ENCODE measurements at regions not wholly inside any gene's neighbourhood (a gene's known extent, or its start where the extent isn't known, plus 50 kb on each side); places are given as distances from the start of the nearest gene placed in this dataset.

GRCh38 chr6:1066449-1067090 is 245.3 kb upstream of the FOXQ1 start:
- H3K4me3 ChIP-seq = no peak overlapping the region
- ATAC-seq = no peak
- H3K9me3 ChIP-seq = no peaks in the 10 kb centered on the region
- no peaks in the 10 kb centered on the region for H3K27me3 ChIP-seq
- 77% methylated on average over 9 of the region's 11 CpGs for WGBS (ENCODE audit: insufficient coverage, low coverage, low lambda C conversion rate, missing lambda C conversion rate)
- intact Hi-C loops (cut with DNase I) = no loop called here
- DNase-seq = no peak
- no peak for TF ChIP-seq CTCF (IDR thresholded peaks at IDR 0.05)
- TF ChIP-seq POLR2A (IDR thresholded peaks at IDR 0.05) = no peak
- H3K4me1 ChIP-seq = no peaks in the 10 kb centered on the region
- H3K27ac ChIP-seq = no peak overlapping the region
- no peaks in the 10 kb centered on the region for H3K36me3 ChIP-seq

GRCh38 chr6:1065986-1066385 is 245.9 kb upstream of the FOXQ1 start:
- intact Hi-C loops (cut with DNase I) = no loop called here
- H3K27ac ChIP-seq = no peak overlapping the region
- no peak for DNase-seq
- no peak overlapping the region for H3K4me3 ChIP-seq
- ATAC-seq = no peak
- H3K36me3 ChIP-seq = no peaks in the 10 kb centered on the region
- no peaks in the 10 kb centered on the region for H3K9me3 ChIP-seq
- WGBS (ENCODE audit: insufficient coverage, low coverage, low lambda C conversion rate, missing lambda C conversion rate) = 72% methylated on average over 8 of the region's 8 CpGs
- H3K4me1 ChIP-seq = no peaks in the 10 kb centered on the region
- no peak for TF ChIP-seq POLR2A (IDR thresholded peaks at IDR 0.05)
- no peak for TF ChIP-seq CTCF (IDR thresholded peaks at IDR 0.05)
- H3K27me3 ChIP-seq = no peaks in the 10 kb centered on the region

GRCh38 chr6:1063671-1064355 is 248.1 kb upstream of the FOXQ1 start:
- TF ChIP-seq POLR2A (IDR thresholded peaks at IDR 0.05) (no peak), CTCF (IDR thresholded peaks at IDR 0.05) (no peak)
- intact Hi-C loops (cut with DNase I) = no loop called here
- DNase-seq = no peak

GRCh38 chr6:1062786-1063545 is 248.9 kb upstream of the FOXQ1 start:
- intact Hi-C loops (cut with DNase I) = no loop called here
- peak in 1 of 4 donors; percentile 53 for ATAC-seq
- TF ChIP-seq POLR2A (IDR thresholded peaks at IDR 0.05) (no peak), CTCF (IDR thresholded peaks at IDR 0.05) (no peak)
- no peak for DNase-seq
- H3K4me3 ChIP-seq = no peak overlapping the region
- WGBS (ENCODE audit: insufficient coverage, low coverage, low lambda C conversion rate, missing lambda C conversion rate) = 63% methylated on average over 5 of the region's 8 CpGs
- no peaks in the 10 kb centered on the region for H3K36me3 ChIP-seq
- no peak overlapping the region for H3K27ac ChIP-seq
- no peaks in the 10 kb centered on the region for H3K27me3 ChIP-seq
- H3K4me1 ChIP-seq = no peaks in the 10 kb centered on the region
- H3K9me3 ChIP-seq = no peaks in the 10 kb centered on the region

More at GRCh38 chr6:1063671-1064355, 248.1 kb upstream of the FOXQ1 start:
- WGBS (ENCODE audit: insufficient coverage, low coverage, low lambda C conversion rate, missing lambda C conversion rate) = 64% methylated on average over 12 of the region's 13 CpGs
- no peak overlapping the region for H3K4me3 ChIP-seq
- H3K27me3 ChIP-seq = no peaks in the 10 kb centered on the region
- no peaks in the 10 kb centered on the region for H3K36me3 ChIP-seq
- H3K9me3 ChIP-seq = no peaks in the 10 kb centered on the region
- H3K27ac ChIP-seq = no peak overlapping the region
- no peak for ATAC-seq
- no peaks in the 10 kb centered on the region for H3K4me1 ChIP-seq
